Body of pancreas (tissue), 4 donors: ENCODE measurements at regions not wholly inside any gene's neighbourhood (a gene's known extent, or its start where the extent isn't known, plus 50 kb on each side); places are given as distances from the start of the nearest gene placed in this dataset.

Experiments
- ATAC-seq: fragments of 150-250 bp; one replicate; pipeline ENCODE4 v1.9.1; 2016
- DNase-seq, 4 donors: peaks; one replicate each; pipeline ENCODE4 v3.0.0-alpha.2; 2019
- H3K27ac ChIP-seq, 4 donors: fragments of 200-600 bp; sonication (generic); 1 replicate in 3 of 4; 2 replicates in 1 of 4; pipeline versions ENCODE4 v1.5.1 to v1.6.1; 2016 to 2019; ENCODE audit warnings: mild to moderate bottlenecking in 1 of 4, mixed read lengths in 1 of 4, moderate library complexity in 1 of 4
- H3K27me3 ChIP-seq, 2 donors: fragments of 200-600 bp; sonication (generic); one replicate each; pipeline ENCODE4 v1.6.0; 2016; ENCODE audit warnings: mild to moderate bottlenecking in 1 of 2
- H3K36me3 ChIP-seq, 2 donors: fragments of 200-600 bp; sonication (generic); replicated peaks in 1 of 2; 2 replicates each; pipeline ENCODE4 v1.5.1; 2016; ENCODE audit warnings: low read depth in 2 of 2; ENCODE audit not compliant: insufficient read depth in 1 of 2
- H3K4me1 ChIP-seq: fragments of 200-600 bp; sonication (generic); one replicate; pipeline ENCODE4 v1.6.0; 2016
- H3K4me3 ChIP-seq, 2 donors: fragments of 200-600 bp; sonication (generic); 1 replicate in 1 of 2; 2 replicates in 1 of 2; pipeline ENCODE4 v1.5.1; 2016 to 2019
- H3K9me3 ChIP-seq, 3 donors: fragments of 200-600 bp; sonication (generic); 1 replicate in 2 of 3; 2 replicates in 1 of 3; pipeline ENCODE4 v1.5.1; 2016
- POLR2A ChIP-seq, 3 donors: fragments of 450-650 bp; IDR thresholded peaks; one replicate each; pipeline ENCODE4 v1.6.1; 2016; ENCODE audit warnings: antibody characterized with exemption in 3 of 3, mild to moderate bottlenecking in 2 of 3
- WGBS, 2 donors: methylation state at CpG; one replicate each; pipeline ENCODE4 v1.1.5; 2017; 5-methylcytosine and 5-hydroxymethylcytosine counted together
- intact Hi-C: fragments of 100-400 bp; cut with DNase I; formaldehyde crosslinking; loops from one replicate; pipeline ENCODE4 v1.15.1; 2023
- TF ChIP-seq, protein P1 (sequence below), 7 experiments: fragments of 450-650 bp in 4 of 7; fragments of 200-600 bp in 3 of 7; sonication (generic) in 3 of 7; IDR thresholded peaks; one replicate each; pipeline ENCODE4 v1.5.1; 2016 to 2019; ENCODE audit warnings: antibody characterized with exemption in 7 of 7

DNA sequence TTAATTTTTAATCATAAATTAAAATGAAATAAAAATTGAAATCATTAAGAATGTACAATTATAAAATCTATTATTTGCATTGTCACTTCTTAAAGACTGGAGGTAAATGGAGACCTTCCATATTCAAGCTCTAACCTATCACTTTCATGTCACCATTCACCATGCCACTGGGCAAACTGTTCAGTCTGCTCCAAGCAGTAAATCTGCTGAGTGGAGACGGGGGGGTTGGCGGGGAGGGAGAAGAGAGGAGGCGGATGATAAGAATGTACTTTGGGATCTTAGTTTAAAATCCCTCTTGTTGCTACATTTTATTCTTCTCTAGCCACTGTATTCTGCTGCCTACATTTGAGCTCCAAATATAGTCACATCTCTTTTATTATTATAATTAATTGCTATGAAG is 365.9 kb upstream of the NFIA start:
- ATAC-seq, result no peak
- peaks cover 0 to 3% (median 0%) of the 10 kb centered on the region in 3 donors for H3K9me3 ChIP-seq
- no peak overlapping the region for H3K4me3 ChIP-seq
- no peak for TF ChIP-seq POLR2A (IDR thresholded peaks at IDR 0.05)
- TF ChIP-seq, protein P1, sequence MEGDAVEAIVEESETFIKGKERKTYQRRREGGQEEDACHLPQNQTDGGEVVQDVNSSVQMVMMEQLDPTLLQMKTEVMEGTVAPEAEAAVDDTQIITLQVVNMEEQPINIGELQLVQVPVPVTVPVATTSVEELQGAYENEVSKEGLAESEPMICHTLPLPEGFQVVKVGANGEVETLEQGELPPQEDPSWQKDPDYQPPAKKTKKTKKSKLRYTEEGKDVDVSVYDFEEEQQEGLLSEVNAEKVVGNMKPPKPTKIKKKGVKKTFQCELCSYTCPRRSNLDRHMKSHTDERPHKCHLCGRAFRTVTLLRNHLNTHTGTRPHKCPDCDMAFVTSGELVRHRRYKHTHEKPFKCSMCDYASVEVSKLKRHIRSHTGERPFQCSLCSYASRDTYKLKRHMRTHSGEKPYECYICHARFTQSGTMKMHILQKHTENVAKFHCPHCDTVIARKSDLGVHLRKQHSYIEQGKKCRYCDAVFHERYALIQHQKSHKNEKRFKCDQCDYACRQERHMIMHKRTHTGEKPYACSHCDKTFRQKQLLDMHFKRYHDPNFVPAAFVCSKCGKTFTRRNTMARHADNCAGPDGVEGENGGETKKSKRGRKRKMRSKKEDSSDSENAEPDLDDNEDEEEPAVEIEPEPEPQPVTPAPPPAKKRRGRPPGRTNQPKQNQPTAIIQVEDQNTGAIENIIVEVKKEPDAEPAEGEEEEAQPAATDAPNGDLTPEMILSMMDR (IDR thresholded peaks at IDR 0.05), result no peak
- no peaks in the 10 kb centered on the region for H3K36me3 ChIP-seq
- H3K27ac ChIP-seq, result no peak overlapping the region
- 67 to 71% methylated on average over 3 of the region's 3 CpGs for WGBS, 2 donors
- no peaks in the 10 kb centered on the region for H3K4me1 ChIP-seq
- intact Hi-C loops, result no loop called here
- H3K27me3 ChIP-seq, result no peaks in the 10 kb centered on the region
- DNase-seq, result no peak

DNA sequence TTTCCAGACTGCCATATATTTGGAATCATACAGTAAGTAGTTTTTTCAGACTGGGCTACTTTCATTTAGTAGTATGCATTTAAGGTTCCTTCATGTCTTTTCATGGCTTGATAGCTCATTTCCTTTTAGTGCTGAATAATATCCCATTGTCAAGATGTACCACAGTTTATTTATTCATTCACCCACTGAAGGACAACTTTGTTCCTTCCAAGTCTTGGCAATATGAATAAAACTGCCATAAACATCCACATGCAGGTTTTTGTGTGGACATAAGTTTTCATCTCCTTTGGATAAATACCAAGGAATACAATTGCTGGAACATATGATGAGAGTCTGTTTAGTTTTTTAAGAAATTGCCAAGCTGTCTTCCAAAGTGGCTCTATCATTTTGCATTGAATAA is 366.4 kb upstream of the NFIA start:
- no peaks in the 10 kb centered on the region for H3K4me1 ChIP-seq
- H3K27ac ChIP-seq, result no peak overlapping the region
- H3K36me3 ChIP-seq, result no peaks in the 10 kb centered on the region
- no peaks in the 10 kb centered on the region for H3K9me3 ChIP-seq
- no peaks in the 10 kb centered on the region for H3K27me3 ChIP-seq
- no peak overlapping the region for H3K4me3 ChIP-seq
- intact Hi-C loops, result no loop called here
- ATAC-seq (no peak), DNase-seq (no peak)
- TF ChIP-seq POLR2A (IDR thresholded peaks at IDR 0.05), result no peak
- TF ChIP-seq, protein P1 (IDR thresholded peaks at IDR 0.05), result no peak

DNA sequence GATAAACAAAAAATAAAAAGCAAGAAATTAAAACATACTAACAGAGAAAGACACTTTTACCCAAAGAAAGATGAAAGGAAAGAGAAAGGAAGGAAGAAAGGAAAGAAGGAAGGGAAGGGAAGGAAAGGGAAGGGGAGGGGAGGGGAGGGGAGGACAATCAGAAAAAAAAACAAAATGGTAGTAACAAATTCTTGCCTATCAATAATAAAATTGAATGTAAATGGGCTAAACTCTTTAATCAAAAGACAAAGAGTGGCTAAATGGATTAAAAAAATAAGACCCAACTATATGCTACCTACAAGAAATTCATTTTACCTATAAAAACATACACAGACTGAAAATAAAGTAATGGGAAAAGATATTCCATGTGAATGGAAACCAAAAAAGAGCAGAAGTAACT is 372.9 kb upstream of the NFIA start:
- no peak for DNase-seq
- no peak for ATAC-seq
- H3K4me3 ChIP-seq, result no peak overlapping the region
- no peaks in the 10 kb centered on the region for H3K4me1 ChIP-seq
- intact Hi-C loops, result no loop called here
- H3K9me3 ChIP-seq, result no peaks in the 10 kb centered on the region
- no peak overlapping the region for H3K27ac ChIP-seq
- TF ChIP-seq POLR2A (IDR thresholded peaks at IDR 0.05), result no peak
- TF ChIP-seq, protein P1 (IDR thresholded peaks at IDR 0.05), result no peak
- H3K27me3 ChIP-seq, result no peaks in the 10 kb centered on the region
- H3K36me3 ChIP-seq, result no peaks in the 10 kb centered on the region

DNA sequence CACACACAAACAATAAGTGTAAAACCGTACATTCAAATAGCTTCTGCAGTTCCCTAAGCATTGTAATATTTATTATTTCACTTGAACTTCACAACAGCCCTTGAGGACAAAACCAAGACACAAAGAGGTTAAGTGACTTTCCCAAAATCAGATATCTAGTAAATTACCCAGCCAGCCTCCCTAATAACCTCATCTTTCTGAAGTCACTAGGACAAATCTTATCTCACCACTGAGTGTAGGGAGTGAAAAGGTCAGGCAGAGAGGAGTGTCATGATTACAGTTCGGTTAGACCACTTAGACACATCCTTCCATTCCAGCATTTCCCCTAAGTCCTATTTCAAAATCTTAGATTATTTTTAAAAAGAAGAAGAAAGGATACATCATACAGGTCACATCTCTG is 377.3 kb upstream of the NFIA start:
- TF ChIP-seq, protein P1 (IDR thresholded peaks at IDR 0.05), result no peak
- no peak for TF ChIP-seq POLR2A (IDR thresholded peaks at IDR 0.05)

DNA sequence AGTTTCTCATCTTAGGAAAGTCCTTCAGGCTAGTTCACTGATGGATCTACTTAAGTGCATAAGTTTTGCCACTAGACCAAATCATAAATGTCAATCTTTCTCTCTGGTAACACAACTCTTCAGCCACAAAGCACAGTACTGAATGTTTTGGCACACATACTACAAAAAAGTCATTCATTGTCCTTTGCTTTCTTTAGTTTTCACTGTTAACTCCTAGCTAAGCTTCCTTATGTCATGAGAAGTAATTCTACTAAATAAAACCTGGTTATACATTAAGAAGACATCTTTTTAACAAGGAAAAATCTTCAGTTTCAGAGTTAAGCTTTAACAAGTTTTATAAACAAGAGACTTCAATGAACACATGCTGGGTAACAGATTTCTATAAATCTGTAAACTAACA is 379.2 kb upstream of the NFIA start:
- intact Hi-C loops, result no loop called here
- ATAC-seq, result no peak
- no peaks in the 10 kb centered on the region for H3K4me1 ChIP-seq

More for the DNA sequence above, 377.3 kb upstream of the NFIA start:
- intact Hi-C loops, result no loop called here
- Histone ChIP-seq H3K27ac (no peak overlapping the region), H3K9me3 (no peaks in the 10 kb centered on the region), H3K4me3 (no peak overlapping the region), H3K4me1 (no peaks in the 10 kb centered on the region), H3K27me3 (no peaks in the 10 kb centered on the region), H3K36me3 (no peaks in the 10 kb centered on the region)
- no peak for ATAC-seq
- 53 to 59% methylated on average over 2 of the region's 2 CpGs for WGBS, 2 donors
- DNase-seq, result no peak

More for the DNA sequence above, 379.2 kb upstream of the NFIA start:
- H3K9me3 ChIP-seq, result no peaks in the 10 kb centered on the region
- H3K27me3 ChIP-seq, result no peaks in the 10 kb centered on the region
- no peak overlapping the region for H3K4me3 ChIP-seq
- H3K36me3 ChIP-seq, result no peaks in the 10 kb centered on the region
- TF ChIP-seq, protein P1 (IDR thresholded peaks at IDR 0.05), result no peak
- no peak for TF ChIP-seq POLR2A (IDR thresholded peaks at IDR 0.05)
- H3K27ac ChIP-seq, result no peak overlapping the region
- DNase-seq, result no peak
